Hematopoietic multipotent progenitor cell (in vitro differentiated cells): ENCODE measurements at regions not wholly inside any gene's neighbourhood (a gene's known extent, or its start where the extent isn't known, plus 50 kb on each side); places are given as distances from the start of the nearest gene placed in this dataset.
"Not testable (repeated sequence)": the region's sequence is repeated elsewhere in the genome, so short reads cannot be mapped to it uniquely, and the experiment has no call there.

Experiments
- DNase-seq, 3 donors: peaks; one replicate each; pipeline ENCODE4 v3.0.0-alpha.2; 2011 to 2015; ENCODE audit warnings: low read depth in 2 of 3, low spot score in 2 of 3

DNA sequence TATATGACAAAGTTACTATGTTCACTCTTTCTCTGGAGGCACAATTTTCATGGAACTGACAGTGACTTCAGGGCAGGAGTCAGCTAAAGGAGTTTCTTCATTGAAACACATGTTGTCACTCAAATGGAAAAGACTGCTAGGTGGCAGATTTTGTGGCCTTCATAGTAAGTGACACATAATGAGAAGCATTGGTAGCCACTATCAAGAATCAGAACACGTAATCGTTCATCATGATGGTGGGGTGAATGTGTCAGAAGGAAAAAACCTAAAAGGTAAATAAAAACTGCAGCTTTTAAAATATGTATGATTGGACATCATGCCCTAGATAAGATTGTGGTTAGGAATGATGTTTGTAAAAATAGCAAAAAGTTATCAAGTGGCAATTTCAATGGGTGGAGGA, 1491.0 kb downstream of the SI start:
- DNase-seq, result no peak

- no peak for DNase-seq
Measured at GRCh38 chr3:163582967-163583366, 1495.3 kb downstream of the SI start.

DNA sequence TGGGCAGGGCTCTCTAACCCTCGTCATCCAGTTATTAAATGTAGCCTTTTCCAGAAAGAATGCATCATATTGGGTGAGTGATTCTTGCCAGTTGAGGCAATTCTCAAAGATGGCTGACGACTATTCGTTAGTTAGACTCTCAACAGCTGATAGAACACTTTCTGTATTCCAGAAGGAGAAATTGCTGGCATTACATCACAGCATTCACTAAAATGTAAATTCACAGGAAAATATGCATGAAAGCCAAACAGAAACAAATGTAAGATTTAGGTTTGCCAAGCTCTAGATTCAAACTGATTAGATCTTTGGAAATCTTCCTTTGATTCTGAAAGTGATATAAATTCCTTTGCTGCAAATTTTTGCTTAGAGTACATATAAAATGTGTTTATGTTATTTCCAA, 1501.0 kb downstream of the SI start:
- DNase-seq, result no peak

GRCh38 chr3:163576314-163576713, 1502.0 kb downstream of the SI start:
- no peak for DNase-seq

DNA sequence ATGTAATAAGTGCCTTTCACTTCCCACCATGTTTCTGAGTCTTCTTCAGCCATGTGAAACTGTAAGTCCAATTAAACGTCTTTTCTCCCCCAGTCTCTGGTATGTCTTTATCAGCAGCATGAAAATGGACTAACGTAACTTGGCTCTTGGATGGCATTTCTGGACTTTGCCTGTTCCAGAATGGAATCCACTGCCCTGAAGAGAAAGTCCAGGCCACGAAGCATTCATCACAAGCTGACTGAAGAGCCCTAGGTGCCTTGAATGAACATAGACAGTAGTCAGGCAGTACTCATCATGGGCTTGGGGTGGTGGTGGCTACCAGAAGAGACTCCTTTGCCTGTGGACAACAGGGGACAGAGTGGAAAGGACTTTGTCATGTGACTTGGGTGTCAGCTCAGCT, 1505.0 kb downstream of the SI start:
- no peak for DNase-seq

DNA sequence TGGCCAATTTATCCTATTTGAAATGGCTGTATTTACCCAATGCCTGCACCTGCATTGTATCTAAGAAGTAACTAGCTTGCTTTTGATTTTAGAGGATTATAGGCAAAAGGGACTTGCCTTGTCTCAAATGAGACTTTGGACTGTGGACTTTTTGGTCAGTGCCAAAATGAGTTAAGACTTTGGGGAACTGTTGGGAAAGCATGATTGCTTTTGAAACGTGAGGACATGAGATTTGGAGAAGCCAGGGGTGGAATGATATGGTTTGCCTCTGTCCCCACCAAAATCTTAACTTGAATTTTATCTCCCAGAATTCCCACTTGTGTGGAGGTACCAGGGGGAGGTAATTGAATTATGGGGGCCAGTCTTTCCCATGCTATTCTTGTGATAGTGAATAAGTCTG, 1505.4 kb downstream of the SI start:
- no peak for DNase-seq

DNA sequence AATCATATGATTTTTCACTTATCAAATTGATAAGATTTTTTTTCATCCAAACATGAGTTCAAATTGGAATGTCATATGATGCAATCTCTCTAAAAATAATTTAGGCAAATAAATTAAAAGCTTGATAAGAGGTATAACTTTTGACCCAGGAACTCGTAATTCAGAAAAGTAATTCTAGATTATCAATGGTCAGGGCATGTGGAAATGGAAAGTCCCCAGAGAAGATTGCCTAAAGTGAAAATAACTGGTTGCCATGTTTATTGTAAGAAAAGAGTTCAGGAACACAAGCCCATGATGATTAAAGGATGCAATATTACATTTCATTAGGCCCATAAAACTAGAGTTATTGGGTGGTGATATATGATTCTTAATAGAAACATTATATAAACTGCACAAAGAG, 1514.8 kb downstream of the SI start:
- no peak for DNase-seq

- DNase-seq, result no peak
Measured at GRCh38 chr3:163562625-163563024, 1515.7 kb downstream of the SI start.

DNA sequence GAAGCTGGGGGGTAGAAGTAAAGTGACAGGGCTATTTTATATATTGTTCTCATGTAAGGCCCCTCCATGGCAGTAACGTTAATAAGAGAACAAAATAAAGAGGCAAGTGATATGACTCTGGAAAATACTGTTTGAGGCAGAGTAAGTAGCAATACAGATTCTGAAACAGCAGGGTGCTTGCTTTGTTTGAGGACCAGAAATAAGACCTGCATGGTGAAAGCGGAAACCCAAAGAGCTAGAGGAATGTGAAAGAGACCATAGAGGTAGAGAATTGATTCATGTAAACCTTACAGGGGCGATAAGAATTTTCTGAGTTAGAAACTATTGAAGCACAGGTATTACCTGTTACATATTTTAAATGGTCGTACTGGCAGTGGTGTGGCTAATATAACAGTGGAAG, 1517.1 kb downstream of the SI start:
- no peak for DNase-seq

DNA sequence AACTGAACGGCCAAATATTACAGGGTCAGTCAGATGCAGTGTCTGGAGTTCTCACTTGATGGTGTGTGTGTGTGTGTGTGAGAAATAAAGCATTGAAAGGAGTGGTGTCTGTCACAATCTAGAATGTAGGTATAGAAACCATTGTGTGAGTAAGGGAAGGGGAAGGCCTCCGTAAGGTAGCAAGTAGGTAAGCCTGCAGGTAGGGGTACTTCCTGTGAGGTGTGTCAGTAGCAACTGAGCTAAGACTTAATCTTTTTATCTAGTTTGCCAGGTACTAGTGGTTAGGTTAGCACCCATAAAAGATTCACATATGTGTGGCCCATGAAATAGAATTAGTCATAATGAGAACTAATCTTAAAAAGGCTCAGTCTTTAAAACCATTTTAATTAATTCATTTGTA, 1517.8 kb downstream of the SI start:
- DNase-seq, result no peak

GRCh38 chr3:163556813-163557523, 1521.3 kb downstream of the SI start:
- no peak for DNase-seq

DNA sequence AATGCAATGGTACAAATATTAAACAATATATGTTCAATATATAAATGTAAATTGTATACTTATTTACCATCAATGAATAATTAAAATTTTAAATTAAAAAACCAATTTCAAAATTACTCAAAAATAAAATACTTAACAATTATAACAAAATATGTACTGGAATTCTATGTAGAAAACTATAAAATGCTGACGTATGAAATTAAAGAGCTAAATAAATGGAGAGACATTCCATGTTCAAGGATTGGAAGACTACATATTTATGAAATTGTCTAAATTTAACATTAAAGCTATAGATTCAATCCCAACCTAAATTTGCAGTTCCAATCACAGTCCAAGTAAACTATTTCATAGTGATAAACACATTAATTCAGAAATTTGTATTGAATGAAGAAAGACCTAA, 1522.4 kb downstream of the SI start:
- DNase-seq, result no peak

- DNase-seq, result no peak
Measured at GRCh38 chr3:163552659-163552966, 1525.7 kb downstream of the SI start.

- not testable (repeated sequence) for DNase-seq
Measured at GRCh38 chr3:163551915-163552658, 1526.2 kb downstream of the SI start.

- no peak for DNase-seq
Measured at GRCh38 chr3:163548015-163548414, 1530.3 kb downstream of the SI start.

DNA sequence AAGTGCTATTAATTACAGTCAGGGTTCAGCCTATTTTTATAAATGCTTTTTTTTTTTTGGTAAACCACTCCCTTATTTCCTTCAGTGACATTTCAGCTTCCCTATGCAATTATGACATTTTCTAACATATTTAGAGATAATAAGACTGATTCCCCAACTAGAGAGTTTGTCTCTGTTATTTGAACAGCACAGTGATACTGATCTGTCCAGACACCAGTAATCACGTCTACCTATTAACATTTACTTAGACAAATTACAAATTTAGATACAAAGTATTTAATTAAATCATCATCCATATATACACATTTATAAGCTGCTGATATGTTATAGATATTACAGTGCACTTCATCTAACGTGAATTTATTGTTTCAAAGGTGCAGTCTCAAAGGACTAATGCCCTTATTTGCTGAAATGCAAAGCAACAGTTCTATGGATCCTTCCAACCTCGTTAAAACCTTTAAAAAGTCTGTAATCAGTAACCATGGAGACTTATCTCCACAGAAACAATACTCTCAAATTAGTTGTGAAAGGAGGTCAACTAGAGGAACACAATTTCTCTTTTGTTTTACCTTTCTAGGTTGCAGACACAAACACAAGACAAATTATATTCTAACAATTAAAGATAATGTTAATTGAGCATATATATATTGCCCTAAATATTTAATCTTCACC, 1531.1 kb downstream of the SI start:
- DNase-seq, result no peak

DNA sequence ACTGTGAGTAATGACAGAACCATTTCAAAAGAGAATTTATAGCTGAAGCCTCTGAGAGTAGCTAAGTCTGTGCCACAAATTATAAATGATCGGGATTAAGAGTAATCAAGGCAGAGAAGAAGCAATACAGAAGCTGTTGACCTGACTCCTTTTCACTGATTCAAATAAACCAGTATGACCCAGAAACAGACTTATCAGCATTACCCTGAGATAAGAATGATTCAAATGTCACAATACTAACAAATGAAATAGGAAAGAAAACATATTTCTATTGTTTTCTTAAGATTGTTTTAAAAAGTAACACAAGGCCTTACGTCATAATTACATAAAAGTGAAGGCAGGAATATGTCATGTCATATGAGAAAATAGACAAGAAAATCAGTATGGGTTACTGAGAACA, 1534.6 kb downstream of the SI start:
- DNase-seq, result no peak

DNA sequence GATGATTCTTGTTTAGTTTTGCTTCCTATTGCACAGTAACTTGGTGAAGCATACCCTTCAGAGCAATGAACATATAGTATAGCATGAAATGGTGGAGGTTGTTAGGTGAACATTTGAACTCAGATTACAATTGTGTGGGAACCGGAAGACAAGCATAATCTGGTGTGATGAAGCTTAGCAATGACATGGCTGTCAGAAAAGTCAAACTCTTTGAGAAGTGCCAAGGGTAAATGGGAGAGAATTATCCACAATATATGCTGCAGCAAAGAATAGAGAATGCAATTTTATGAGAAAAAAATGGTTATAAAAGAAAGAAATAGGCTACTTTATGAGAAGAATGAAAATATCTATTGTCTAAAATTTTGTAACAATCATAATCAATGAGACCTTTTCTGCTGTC, 1536.7 kb downstream of the SI start:
- DNase-seq, result no peak

- DNase-seq, result no peak
Measured at GRCh38 chr3:163538387-163538786, 1539.9 kb downstream of the SI start.

GRCh38 chr3:163533381-163533780, 1544.9 kb downstream of the SI start:
- DNase-seq, result no peak

DNA sequence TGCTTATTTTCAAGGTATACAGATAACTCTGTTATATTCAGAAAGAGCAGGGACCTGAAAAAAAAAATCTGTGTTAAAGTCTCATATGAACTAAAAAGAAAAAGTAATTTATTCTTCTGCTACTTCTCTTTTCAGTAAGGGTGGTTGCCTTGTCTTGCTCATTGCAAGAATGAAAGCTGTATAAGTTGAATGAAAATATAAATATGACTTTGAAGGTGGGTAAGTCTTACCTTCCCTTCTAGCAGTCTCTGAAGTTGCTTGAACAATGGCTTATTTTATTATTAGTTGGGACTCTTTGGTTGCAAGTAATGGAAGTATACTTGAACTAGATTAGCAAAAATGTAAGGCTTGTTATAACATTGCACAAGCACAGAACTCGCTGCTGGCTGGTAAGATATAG, 1554.9 kb downstream of the SI start:
- DNase-seq, result no peak

DNA sequence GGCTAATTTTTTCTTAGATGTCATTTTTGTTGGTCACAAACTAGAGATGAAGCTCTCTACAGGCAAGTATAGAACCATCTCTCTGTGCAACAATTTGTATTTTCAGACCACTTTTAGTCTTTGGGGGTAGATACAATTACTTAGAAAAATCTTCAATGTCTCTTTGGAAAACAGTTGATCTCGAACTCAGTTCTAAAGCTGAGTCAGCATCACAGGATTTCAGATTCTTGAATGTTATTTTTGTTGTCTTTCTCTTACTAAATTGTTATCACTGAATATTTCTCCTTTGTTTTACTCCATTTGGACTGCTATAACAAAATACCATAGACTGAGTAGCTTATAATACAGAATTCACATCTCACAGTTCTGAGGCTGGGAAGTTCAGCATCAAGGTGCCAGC, 1557.0 kb downstream of the SI start:
- no peak for DNase-seq
